GM23338 (cell line): ENCODE measurements at regions not wholly inside any gene's neighbourhood (a gene's known extent, or its start where the extent isn't known, plus 50 kb on each side); places are given as distances from the start of the nearest gene placed in this dataset.

ENCODE experiments used
- CREB1 ChIP-seq: fragments of 250-450 bp; sonication (Bioruptor Pico); IDR thresholded peaks from 2 replicates; pipeline ENCODE4 v1.5.0; 2020; ENCODE audit warnings: low read depth, mild to moderate bottlenecking, moderate library complexity
- CTCF ChIP-seq, 2 experiments: fragments of 200-600 bp in 1 of 2; sonication (generic) in 1 of 2; conservative IDR thresholded peaks; 2 replicates each; pipeline versions ENCODE4 v1.5.1 to v1.6.1; 2016 to 2017; ENCODE audit warnings: antibody characterized with exemption in 2 of 2, low read depth in 2 of 2, mild to moderate bottlenecking in 2 of 2, moderate library complexity in 1 of 2
- ETS1 ChIP-seq: IDR thresholded peaks from 2 replicates; pipeline ENCODE4 v1.6.1; 2016; ENCODE audit warnings: antibody characterized with exemption
- EZH2 ChIP-seq: fragments of 200-600 bp; sonication (generic); IDR thresholded peaks from one replicate; pipeline ENCODE4 v1.8.0; 2017; ENCODE audit warnings: antibody characterized with exemption, mild to moderate bottlenecking, low read depth; ENCODE audit not compliant: unreplicated experiment
- EZH2phosphoT487 ChIP-seq: fragments of 200-600 bp; sonication (generic); IDR thresholded peaks from one replicate; pipeline ENCODE4 v1.8.1; 2018; ENCODE audit warnings: antibody characterized with exemption; ENCODE audit not compliant: unreplicated experiment
- JUNB ChIP-seq: IDR thresholded peaks from one replicate; pipeline ENCODE4 v1.6.1; 2016; ENCODE audit warnings: antibody characterized with exemption; ENCODE audit not compliant: unreplicated experiment
- POLR2AphosphoS5 ChIP-seq: IDR thresholded peaks from 2 replicates; pipeline ENCODE4 v1.6.1; 2016; ENCODE audit warnings: antibody characterized with exemption, low read depth
- REST ChIP-seq: IDR thresholded peaks from one replicate; pipeline ENCODE4 v1.6.1; 2018; ENCODE audit warnings: antibody characterized with exemption; ENCODE audit not compliant: unreplicated experiment
- ZNF462 ChIP-seq: fragments of 250-450 bp; sonication (Bioruptor Pico); IDR thresholded peaks from 2 replicates; pipeline ENCODE4 v1.5.0; 2020; ENCODE audit warnings: mild to moderate bottlenecking, moderate library complexity

DNA sequence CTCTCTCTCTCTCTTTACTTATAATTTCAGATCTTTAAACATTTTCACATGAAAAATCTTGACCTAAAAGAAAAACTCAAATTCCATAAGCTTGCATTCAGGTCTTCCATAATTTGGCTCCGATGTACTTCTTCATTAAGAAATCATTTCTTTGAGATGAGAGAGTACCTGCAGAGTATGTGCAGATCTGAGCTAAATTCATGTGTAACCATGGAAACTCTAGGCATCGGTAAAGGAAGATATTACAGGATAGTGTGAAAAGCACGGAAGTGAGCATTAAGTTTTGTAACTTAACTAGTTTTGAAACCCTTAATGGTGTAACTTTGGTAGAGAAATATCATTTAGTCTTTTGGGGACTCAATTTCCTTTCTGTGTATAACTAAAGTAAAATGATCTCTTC, 295.9 kb upstream of the SOX4 start:
- TF ChIP-seq CTCF (conservative IDR thresholded peaks at IDR 0.05; ENCODE audit: low read depth in 2 of 2) (no peak), POLR2AphosphoS5 (no peak), REST (no peak), EZH2 (no peak), ETS1 (no peak), CREB1 (CRISPR knock-in tag) (no peak), EZH2phosphoT487 (no peak), JUNB (no peak), ZNF462 (CRISPR knock-in tag) (no peak)
